ENCODE measurements at regions not wholly inside any gene's neighbourhood (a gene's known extent, or its start where the extent isn't known, plus 50 kb on each side); places are given as distances from the start of the nearest gene placed in this dataset.

- H3K27ac Mint-ChIP-seq (ENCODE audit: unreplicated experiment) = no peak overlapping the region
- no peaks in the 10 kb centered on the region for H3K36me3 Mint-ChIP-seq (ENCODE audit: unreplicated experiment)
- H3K4me1 Mint-ChIP-seq (ENCODE audit: unreplicated experiment) = peaks cover 3% of the 10 kb centered on the region
- TF ChIP-seq CTCF (IDR thresholded peaks at IDR 0.05) = no peak
- peaks cover 4% of the 10 kb centered on the region for H3K27me3 Mint-ChIP-seq (ENCODE audit: unreplicated experiment)
- no peak overlapping the region for H3K4me3 Mint-ChIP-seq (ENCODE audit: unreplicated experiment)
- H3K9me3 Mint-ChIP-seq (ENCODE audit: unreplicated experiment) = peaks cover 17% of the 10 kb centered on the region
- DNase-seq (ENCODE audit: extremely low spot score, unreplicated experiment) = peak; percentile 82
These were observed 59.2 kb upstream of the NKX1-1 start for GRCh38 chr4:1465173-1466033.

- DNase-seq (ENCODE audit: extremely low spot score, unreplicated experiment) = peak; percentile 77
- H3K36me3 Mint-ChIP-seq (ENCODE audit: unreplicated experiment) = no peaks in the 10 kb centered on the region
- peaks cover 17% of the 10 kb centered on the region for H3K9me3 Mint-ChIP-seq (ENCODE audit: unreplicated experiment)
- no peak for TF ChIP-seq CTCF (IDR thresholded peaks at IDR 0.05)
- no peak overlapping the region for H3K27ac Mint-ChIP-seq (ENCODE audit: unreplicated experiment)
- peaks cover 3% of the 10 kb centered on the region for H3K4me1 Mint-ChIP-seq (ENCODE audit: unreplicated experiment)
- no peak overlapping the region for H3K4me3 Mint-ChIP-seq (ENCODE audit: unreplicated experiment)
- H3K27me3 Mint-ChIP-seq (ENCODE audit: unreplicated experiment) = peaks cover 7% of the 10 kb centered on the region
These were observed 58.4 kb upstream of the NKX1-1 start for GRCh38 chr4:1464581-1465171.

GRCh38 chr4:1463927-1464540 is 57.8 kb upstream of the NKX1-1 start:
- H3K27me3 Mint-ChIP-seq (ENCODE audit: unreplicated experiment) = peaks cover 7% of the 10 kb centered on the region
- DNase-seq (ENCODE audit: extremely low spot score, unreplicated experiment) = peak; percentile 81
- H3K27ac Mint-ChIP-seq (ENCODE audit: unreplicated experiment) = no peak overlapping the region
- no peak for TF ChIP-seq CTCF (IDR thresholded peaks at IDR 0.05)
- peaks cover 16% of the 10 kb centered on the region for H3K9me3 Mint-ChIP-seq (ENCODE audit: unreplicated experiment)
- H3K4me1 Mint-ChIP-seq (ENCODE audit: unreplicated experiment) = peaks cover 3% of the 10 kb centered on the region
- H3K4me3 Mint-ChIP-seq (ENCODE audit: unreplicated experiment) = no peak overlapping the region
- no peaks in the 10 kb centered on the region for H3K36me3 Mint-ChIP-seq (ENCODE audit: unreplicated experiment)

- Mint-ChIP-seq H3K4me1 (ENCODE audit: unreplicated experiment) (peaks cover 3% of the 10 kb centered on the region), H3K36me3 (ENCODE audit: unreplicated experiment) (no peaks in the 10 kb centered on the region), H3K27ac (ENCODE audit: unreplicated experiment) (no peak overlapping the region), H3K9me3 (ENCODE audit: unreplicated experiment) (peaks cover 11% of the 10 kb centered on the region), H3K4me3 (ENCODE audit: unreplicated experiment) (no peak overlapping the region), H3K27me3 (ENCODE audit: unreplicated experiment) (peaks cover 11% of the 10 kb centered on the region)
- no peak for TF ChIP-seq CTCF (IDR thresholded peaks at IDR 0.05)
- peak; percentile 82 for DNase-seq (ENCODE audit: extremely low spot score, unreplicated experiment)
These were observed 57.1 kb upstream of the NKX1-1 start for GRCh38 chr4:1463088-1463926.
